H1 (cell line): ENCODE measurements at regions not wholly inside any gene's neighbourhood (a gene's known extent, or its start where the extent isn't known, plus 50 kb on each side); places are given as distances from the start of the nearest gene placed in this dataset.

Experiments
- TF ChIP-seq, protein P1 (sequence below), 3 experiments: IDR thresholded peaks; 1 replicate in 2 of 3; 2 replicates in 1 of 3; pipeline versions ENCODE4 v1.5.1 to v1.6.1; 2011; ENCODE audit warnings: low read length in 3 of 3, mild to moderate bottlenecking in 3 of 3, inconsistent platforms in 2 of 3, low read depth in 1 of 3, moderate library complexity in 1 of 3; ENCODE audit not compliant: insufficient read depth in 1 of 3; ENCODE audit errors: control extremely low read depth in 1 of 3

DNA sequence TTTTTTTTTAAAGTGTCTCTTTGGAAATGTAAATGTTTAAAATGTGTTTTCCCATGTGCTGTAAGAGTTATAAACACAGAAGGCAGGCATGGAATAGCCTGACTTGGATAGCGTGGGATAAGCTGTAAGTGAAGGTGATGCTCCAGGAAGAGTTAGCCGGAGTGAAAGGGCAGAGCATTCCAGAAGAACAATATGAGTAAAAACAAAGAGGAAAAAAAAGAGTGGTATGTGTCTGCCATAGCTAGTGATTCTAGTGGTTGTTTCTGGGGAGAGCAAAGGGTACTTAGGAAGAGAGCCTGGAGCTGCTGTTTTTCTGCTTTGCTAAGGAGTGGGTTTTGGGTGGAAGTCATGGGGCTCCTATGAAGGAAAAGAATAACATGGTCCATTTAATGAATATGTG, 126.9 kb upstream of the DLGAP1 start (continued):
- TF ChIP-seq, protein P1, sequence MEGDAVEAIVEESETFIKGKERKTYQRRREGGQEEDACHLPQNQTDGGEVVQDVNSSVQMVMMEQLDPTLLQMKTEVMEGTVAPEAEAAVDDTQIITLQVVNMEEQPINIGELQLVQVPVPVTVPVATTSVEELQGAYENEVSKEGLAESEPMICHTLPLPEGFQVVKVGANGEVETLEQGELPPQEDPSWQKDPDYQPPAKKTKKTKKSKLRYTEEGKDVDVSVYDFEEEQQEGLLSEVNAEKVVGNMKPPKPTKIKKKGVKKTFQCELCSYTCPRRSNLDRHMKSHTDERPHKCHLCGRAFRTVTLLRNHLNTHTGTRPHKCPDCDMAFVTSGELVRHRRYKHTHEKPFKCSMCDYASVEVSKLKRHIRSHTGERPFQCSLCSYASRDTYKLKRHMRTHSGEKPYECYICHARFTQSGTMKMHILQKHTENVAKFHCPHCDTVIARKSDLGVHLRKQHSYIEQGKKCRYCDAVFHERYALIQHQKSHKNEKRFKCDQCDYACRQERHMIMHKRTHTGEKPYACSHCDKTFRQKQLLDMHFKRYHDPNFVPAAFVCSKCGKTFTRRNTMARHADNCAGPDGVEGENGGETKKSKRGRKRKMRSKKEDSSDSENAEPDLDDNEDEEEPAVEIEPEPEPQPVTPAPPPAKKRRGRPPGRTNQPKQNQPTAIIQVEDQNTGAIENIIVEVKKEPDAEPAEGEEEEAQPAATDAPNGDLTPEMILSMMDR (IDR thresholded peaks at IDR 0.05; ENCODE audit: control extremely low read depth in 1 of 3, insufficient read depth in 1 of 3, low read depth in 1 of 3, low read length in 3 of 3): no peak
- TF ChIP-seq, all 59 proteins: peak for 0
